Liver (tissue), 8 donors: ENCODE measurements at regions not wholly inside any gene's neighbourhood (a gene's known extent, or its start where the extent isn't known, plus 50 kb on each side); places are given as distances from the start of the nearest gene placed in this dataset.

Source experiments
- DNase-seq: peaks from one replicate; pipeline ENCODE4 v3.0.0-alpha.2; 2017; ENCODE audit warnings: low spot score
- H3K27ac ChIP-seq, 2 donors: one replicate each; pipeline ENCODE4 v1.7.0; 2013; ENCODE audit warnings: inconsistent platforms in 2 of 2, low read length in 2 of 2, control low read depth in 1 of 2, low read depth in 1 of 2, mild to moderate bottlenecking in 1 of 2
- H3K27me3 ChIP-seq, 4 donors: one replicate each; pipeline versions ENCODE4 v1.6.1 to v1.7.0; 2013; ENCODE audit warnings: low read length in 3 of 4, inconsistent platforms in 1 of 4, mild to moderate bottlenecking in 1 of 4, moderate library complexity in 1 of 4; ENCODE audit not compliant: control insufficient read depth in 4 of 4, insufficient read depth in 4 of 4
- H3K36me3 ChIP-seq, 4 donors: one replicate each; pipeline versions ENCODE4 v1.6.1 to v1.7.0; 2013; ENCODE audit warnings: low read length in 3 of 4, mild to moderate bottlenecking in 3 of 4, low read depth in 1 of 4, moderate library complexity in 1 of 4; ENCODE audit not compliant: control insufficient read depth in 4 of 4, insufficient read depth in 3 of 4
- H3K4me1 ChIP-seq, 4 donors: one replicate each; pipeline versions ENCODE4 v1.6.1 to v1.7.0; 2013; ENCODE audit warnings: low read length in 3 of 4, mild to moderate bottlenecking in 3 of 4, moderate library complexity in 1 of 4; ENCODE audit not compliant: control insufficient read depth in 4 of 4, insufficient read depth in 4 of 4
- H3K4me3 ChIP-seq, 3 donors: one replicate each; pipeline versions ENCODE4 v1.6.1 to v1.7.0; 2013; ENCODE audit warnings: low read length in 3 of 3, control low read depth in 1 of 3, low read depth in 1 of 3, mild to moderate bottlenecking in 1 of 3
- H3K9ac ChIP-seq, 2 donors: one replicate each; pipeline ENCODE4 v1.7.0; 2013; ENCODE audit warnings: low read length in 2 of 2, mild to moderate bottlenecking in 2 of 2, moderate library complexity in 2 of 2, control low read depth in 1 of 2, low read depth in 1 of 2
- H3K9me3 ChIP-seq, 4 donors: one replicate each; pipeline versions ENCODE4 v1.6.1 to v1.7.0; 2013; ENCODE audit warnings: low read length in 3 of 4; ENCODE audit not compliant: control insufficient read depth in 4 of 4
- EGR1 ChIP-seq, 2 donors: IDR thresholded peaks; 2 replicates each; pipeline ENCODE4 v1.6.1; 2016 to 2018; ENCODE audit warnings: antibody characterized with exemption in 2 of 2, low read depth in 2 of 2
- FOXA1 ChIP-seq: IDR thresholded peaks from 2 replicates; pipeline ENCODE4 v1.6.1; 2016; ENCODE audit warnings: antibody characterized with exemption
- GABPA ChIP-seq, 2 donors: IDR thresholded peaks in 1 of 2; conservative IDR thresholded peaks in 1 of 2; 2 replicates each; pipeline ENCODE4 v1.6.1; 2016; ENCODE audit warnings: antibody characterized with exemption in 2 of 2, mild to moderate bottlenecking in 1 of 2, moderate library complexity in 1 of 2
- HNF4A ChIP-seq, 2 donors: conservative IDR thresholded peaks; 2 replicates each; pipeline ENCODE4 v1.6.1; 2016; ENCODE audit warnings: antibody characterized with exemption in 2 of 2, mild to moderate bottlenecking in 2 of 2
- HNF4G ChIP-seq: IDR thresholded peaks from 2 replicates; pipeline ENCODE4 v1.6.1; 2016; ENCODE audit warnings: antibody characterized with exemption
- JUND ChIP-seq, 2 donors: IDR thresholded peaks; 2 replicates each; pipeline ENCODE4 v1.6.1; 2016; ENCODE audit warnings: antibody characterized with exemption in 2 of 2
- NR2F2 ChIP-seq: IDR thresholded peaks from 2 replicates; pipeline ENCODE4 v1.6.1; 2016; ENCODE audit warnings: antibody characterized with exemption
- RAD21 ChIP-seq, 2 donors: IDR thresholded peaks; 2 replicates each; pipeline ENCODE4 v1.6.1; 2016; ENCODE audit warnings: antibody characterized with exemption in 2 of 2, mild to moderate bottlenecking in 2 of 2
- RXRA ChIP-seq, 2 donors: IDR thresholded peaks; 2 replicates each; pipeline ENCODE4 v1.6.1; 2017 to 2018; ENCODE audit warnings: antibody characterized with exemption in 2 of 2, mild to moderate bottlenecking in 1 of 2
- SP1 ChIP-seq: IDR thresholded peaks from 2 replicates; pipeline ENCODE4 v1.6.1; 2018; ENCODE audit warnings: antibody characterized with exemption, mild to moderate bottlenecking
- TAF1 ChIP-seq: conservative IDR thresholded peaks from 2 replicates; pipeline ENCODE4 v1.6.1; 2016; ENCODE audit warnings: antibody characterized with exemption, mild to moderate bottlenecking
- YY1 ChIP-seq: IDR thresholded peaks from 2 replicates; pipeline ENCODE4 v1.6.1; 2016; ENCODE audit warnings: antibody characterized with exemption, mild to moderate bottlenecking
- WGBS: extraction: QIAGEN DNeasy Blood & Tissue Kit; methylation state at CpG from one replicate; pipeline ENCODE4 v1.1.7; 2013; 5-methylcytosine and 5-hydroxymethylcytosine counted together
- TF ChIP-seq, protein P1 (sequence below): IDR thresholded peaks from 2 replicates; pipeline ENCODE4 v1.6.1; 2016; ENCODE audit warnings: antibody characterized with exemption
- TF ChIP-seq, protein P2 (sequence below): IDR thresholded peaks from 2 replicates; pipeline ENCODE4 v1.6.1; 2016; ENCODE audit warnings: antibody characterized with exemption, mild to moderate bottlenecking
- TF ChIP-seq, protein P3 (sequence below): IDR thresholded peaks from 2 replicates; pipeline ENCODE4 v1.6.1; 2016; ENCODE audit warnings: antibody characterized with exemption
- TF ChIP-seq, protein P4 (sequence below): fragments of 150-350 bp; IDR thresholded peaks from 2 replicates; pipeline ENCODE4 v1.5.1; 2017; ENCODE audit warnings: improper control_type of control experiment, low read depth, low read length; ENCODE audit not compliant: missing input control
- TF ChIP-seq, protein P5 (sequence below): IDR thresholded peaks from 2 replicates; pipeline ENCODE4 v1.6.1; 2016; ENCODE audit warnings: antibody characterized with exemption
- donor health status: healthy.
- donor health status: healthy.
- donor health status: healthy.
- donor health status: healthy.
- donor health status: healthy.

GRCh38 chr3:66095295-66096001 lies 56.7 kb upstream of the MAGI1 start:
- Histone ChIP-seq H3K4me3 (no peak overlapping the region), H3K27me3 (no peaks in the 10 kb centered on the region), H3K9ac (no peak overlapping the region), H3K36me3 (no peaks in the 10 kb centered on the region), H3K9me3 (no peaks in the 10 kb centered on the region), H3K27ac (no peak overlapping the region), H3K4me1 (peaks cover 0 to 2% (median under 1%) of the 10 kb centered on the region in 4 donors)
- WGBS: 86% methylated on average over 5 of the region's 5 CpGs
- TF ChIP-seq, protein P1, sequence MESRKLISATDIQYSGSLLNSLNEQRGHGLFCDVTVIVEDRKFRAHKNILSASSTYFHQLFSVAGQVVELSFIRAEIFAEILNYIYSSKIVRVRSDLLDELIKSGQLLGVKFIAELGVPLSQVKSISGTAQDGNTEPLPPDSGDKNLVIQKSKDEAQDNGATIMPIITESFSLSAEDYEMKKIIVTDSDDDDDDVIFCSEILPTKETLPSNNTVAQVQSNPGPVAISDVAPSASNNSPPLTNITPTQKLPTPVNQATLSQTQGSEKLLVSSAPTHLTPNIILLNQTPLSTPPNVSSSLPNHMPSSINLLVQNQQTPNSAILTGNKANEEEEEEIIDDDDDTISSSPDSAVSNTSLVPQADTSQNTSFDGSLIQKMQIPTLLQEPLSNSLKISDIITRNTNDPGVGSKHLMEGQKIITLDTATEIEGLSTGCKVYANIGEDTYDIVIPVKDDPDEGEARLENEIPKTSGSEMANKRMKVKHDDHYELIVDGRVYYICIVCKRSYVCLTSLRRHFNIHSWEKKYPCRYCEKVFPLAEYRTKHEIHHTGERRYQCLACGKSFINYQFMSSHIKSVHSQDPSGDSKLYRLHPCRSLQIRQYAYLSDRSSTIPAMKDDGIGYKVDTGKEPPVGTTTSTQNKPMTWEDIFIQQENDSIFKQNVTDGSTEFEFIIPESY: no peak
- no peak for TF ChIP-seq FOXA1
- TF ChIP-seq, protein P2, sequence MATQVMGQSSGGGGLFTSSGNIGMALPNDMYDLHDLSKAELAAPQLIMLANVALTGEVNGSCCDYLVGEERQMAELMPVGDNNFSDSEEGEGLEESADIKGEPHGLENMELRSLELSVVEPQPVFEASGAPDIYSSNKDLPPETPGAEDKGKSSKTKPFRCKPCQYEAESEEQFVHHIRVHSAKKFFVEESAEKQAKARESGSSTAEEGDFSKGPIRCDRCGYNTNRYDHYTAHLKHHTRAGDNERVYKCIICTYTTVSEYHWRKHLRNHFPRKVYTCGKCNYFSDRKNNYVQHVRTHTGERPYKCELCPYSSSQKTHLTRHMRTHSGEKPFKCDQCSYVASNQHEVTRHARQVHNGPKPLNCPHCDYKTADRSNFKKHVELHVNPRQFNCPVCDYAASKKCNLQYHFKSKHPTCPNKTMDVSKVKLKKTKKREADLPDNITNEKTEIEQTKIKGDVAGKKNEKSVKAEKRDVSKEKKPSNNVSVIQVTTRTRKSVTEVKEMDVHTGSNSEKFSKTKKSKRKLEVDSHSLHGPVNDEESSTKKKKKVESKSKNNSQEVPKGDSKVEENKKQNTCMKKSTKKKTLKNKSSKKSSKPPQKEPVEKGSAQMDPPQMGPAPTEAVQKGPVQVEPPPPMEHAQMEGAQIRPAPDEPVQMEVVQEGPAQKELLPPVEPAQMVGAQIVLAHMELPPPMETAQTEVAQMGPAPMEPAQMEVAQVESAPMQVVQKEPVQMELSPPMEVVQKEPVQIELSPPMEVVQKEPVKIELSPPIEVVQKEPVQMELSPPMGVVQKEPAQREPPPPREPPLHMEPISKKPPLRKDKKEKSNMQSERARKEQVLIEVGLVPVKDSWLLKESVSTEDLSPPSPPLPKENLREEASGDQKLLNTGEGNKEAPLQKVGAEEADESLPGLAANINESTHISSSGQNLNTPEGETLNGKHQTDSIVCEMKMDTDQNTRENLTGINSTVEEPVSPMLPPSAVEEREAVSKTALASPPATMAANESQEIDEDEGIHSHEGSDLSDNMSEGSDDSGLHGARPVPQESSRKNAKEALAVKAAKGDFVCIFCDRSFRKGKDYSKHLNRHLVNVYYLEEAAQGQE: no peak
- TF ChIP-seq, protein P3, sequence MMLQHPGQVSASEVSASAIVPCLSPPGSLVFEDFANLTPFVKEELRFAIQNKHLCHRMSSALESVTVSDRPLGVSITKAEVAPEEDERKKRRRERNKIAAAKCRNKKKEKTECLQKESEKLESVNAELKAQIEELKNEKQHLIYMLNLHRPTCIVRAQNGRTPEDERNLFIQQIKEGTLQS: no peak
- no peak for TF ChIP-seq HNF4G
- no peak for TF ChIP-seq NR2F2
- no peak for TF ChIP-seq EGR1 (IDR thresholded peaks at IDR 0.05; ENCODE audit: low read depth in 2 of 2)
- no peak for TF ChIP-seq YY1
- TF ChIP-seq, protein P4, sequence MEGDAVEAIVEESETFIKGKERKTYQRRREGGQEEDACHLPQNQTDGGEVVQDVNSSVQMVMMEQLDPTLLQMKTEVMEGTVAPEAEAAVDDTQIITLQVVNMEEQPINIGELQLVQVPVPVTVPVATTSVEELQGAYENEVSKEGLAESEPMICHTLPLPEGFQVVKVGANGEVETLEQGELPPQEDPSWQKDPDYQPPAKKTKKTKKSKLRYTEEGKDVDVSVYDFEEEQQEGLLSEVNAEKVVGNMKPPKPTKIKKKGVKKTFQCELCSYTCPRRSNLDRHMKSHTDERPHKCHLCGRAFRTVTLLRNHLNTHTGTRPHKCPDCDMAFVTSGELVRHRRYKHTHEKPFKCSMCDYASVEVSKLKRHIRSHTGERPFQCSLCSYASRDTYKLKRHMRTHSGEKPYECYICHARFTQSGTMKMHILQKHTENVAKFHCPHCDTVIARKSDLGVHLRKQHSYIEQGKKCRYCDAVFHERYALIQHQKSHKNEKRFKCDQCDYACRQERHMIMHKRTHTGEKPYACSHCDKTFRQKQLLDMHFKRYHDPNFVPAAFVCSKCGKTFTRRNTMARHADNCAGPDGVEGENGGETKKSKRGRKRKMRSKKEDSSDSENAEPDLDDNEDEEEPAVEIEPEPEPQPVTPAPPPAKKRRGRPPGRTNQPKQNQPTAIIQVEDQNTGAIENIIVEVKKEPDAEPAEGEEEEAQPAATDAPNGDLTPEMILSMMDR: no peak
- DNase-seq: no peak

- 93% methylated on average over 4 of the region's 4 CpGs for WGBS
Observed at GRCh38 chr3:66093981-66094380, 55.3 kb upstream of the MAGI1 start.

More at GRCh38 chr3:66093981-66094380, 55.3 kb upstream of the MAGI1 start:
- peaks cover 0 to 2% (median under 1%) of the 10 kb centered on the region in 4 donors for H3K4me1 ChIP-seq
- no peaks in the 10 kb centered on the region for H3K9me3 ChIP-seq
- no peaks in the 10 kb centered on the region for H3K27me3 ChIP-seq
- H3K27ac ChIP-seq: no peak overlapping the region
- no peak overlapping the region for H3K9ac ChIP-seq
- TF ChIP-seq RXRA (IDR thresholded peaks at IDR 0.05) (no peak), EGR1 (IDR thresholded peaks at IDR 0.05; ENCODE audit: low read depth in 2 of 2) (no peak), HNF4G (no peak), FOXA1 (no peak), TAF1 (no peak), RAD21 (IDR thresholded peaks at IDR 0.05) (no peak), HNF4A (conservative IDR thresholded peaks at IDR 0.05) (no peak), JUND (IDR thresholded peaks at IDR 0.05) (no peak), YY1 (no peak), NR2F2 (no peak), GABPA (IDR thresholded peaks at IDR 0.05 in 1 of 2, conservative IDR thresholded peaks at IDR 0.05 in 1 of 2) (no peak), SP1 (no peak)
- TF ChIP-seq, protein P2: no peak
- TF ChIP-seq, protein P3: no peak
- TF ChIP-seq, protein P5, sequence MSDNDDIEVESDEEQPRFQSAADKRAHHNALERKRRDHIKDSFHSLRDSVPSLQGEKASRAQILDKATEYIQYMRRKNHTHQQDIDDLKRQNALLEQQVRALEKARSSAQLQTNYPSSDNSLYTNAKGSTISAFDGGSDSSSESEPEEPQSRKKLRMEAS: no peak
- TF ChIP-seq, protein P1: no peak
- no peak overlapping the region for H3K4me3 ChIP-seq
- no peaks in the 10 kb centered on the region for H3K36me3 ChIP-seq
- no peak for DNase-seq
